HG02623 (cell line): ENCODE measurements at regions not wholly inside any gene's neighbourhood (a gene's known extent, or its start where the extent isn't known, plus 50 kb on each side); places are given as distances from the start of the nearest gene placed in this dataset.

Experiments
- ATAC-seq: cut with Tn5 transposase; IDR thresholded peaks from one replicate; pipeline ENCODE4 v1.9.1; 2021; ENCODE audit warnings: moderate library complexity; ENCODE audit not compliant: unreplicated experiment

- no peak for ATAC-seq
Observed at GRCh38 chr18:10266334-10266590, 188.2 kb upstream of the APCDD1 start.

- no peak for ATAC-seq
Observed at GRCh38 chr18:10269261-10269660, 185.2 kb upstream of the APCDD1 start.

GRCh38 chr18:10270151-10270571, 184.3 kb upstream of the APCDD1 start:
- no peak for ATAC-seq

GRCh38 chr18:10271481-10271880, 183.0 kb upstream of the APCDD1 start:
- ATAC-seq, result no peak

- no peak for ATAC-seq
Observed at GRCh38 chr18:10274301-10274700, 180.1 kb upstream of the APCDD1 start.

- no peak for ATAC-seq
Observed at GRCh38 chr18:10275486-10275885, 178.9 kb upstream of the APCDD1 start.

GRCh38 chr18:10278265-10278664, 176.2 kb upstream of the APCDD1 start:
- ATAC-seq, result no peak

GRCh38 chr18:10279471-10279870, 175.0 kb upstream of the APCDD1 start:
- no peak for ATAC-seq

GRCh38 chr18:10279905-10280644, 174.4 kb upstream of the APCDD1 start:
- ATAC-seq, result no peak

GRCh38 chr18:10284540-10285282, 169.7 kb upstream of the APCDD1 start:
- ATAC-seq, result no peak

GRCh38 chr18:10285283-10285640, 169.2 kb upstream of the APCDD1 start:
- no peak for ATAC-seq

GRCh38 chr18:10286580-10287150, 167.8 kb upstream of the APCDD1 start:
- ATAC-seq, result no peak

GRCh38 chr18:10289251-10289650, 165.2 kb upstream of the APCDD1 start:
- ATAC-seq, result no peak

GRCh38 chr18:10289951-10290637, 164.3 kb upstream of the APCDD1 start:
- ATAC-seq, result no peak

- ATAC-seq, result no peak
Observed at GRCh38 chr18:10290638-10291235, 163.7 kb upstream of the APCDD1 start.

- ATAC-seq, result no peak
Observed at GRCh38 chr18:10291568-10291981, 162.9 kb upstream of the APCDD1 start.

GRCh38 chr18:10293966-10294365, 160.5 kb upstream of the APCDD1 start:
- no peak for ATAC-seq

GRCh38 chr18:10295751-10296150, 158.7 kb upstream of the APCDD1 start:
- no peak for ATAC-seq

- ATAC-seq, result no peak
Observed at GRCh38 chr18:10296491-10296890, 157.9 kb upstream of the APCDD1 start.

GRCh38 chr18:10297086-10297485, 157.3 kb upstream of the APCDD1 start:
- no peak for ATAC-seq

- ATAC-seq, result no peak
Observed at GRCh38 chr18:10298346-10298745, 156.1 kb upstream of the APCDD1 start.
